SH-SY5Y (cell line): ENCODE measurements at regions not wholly inside any gene's neighbourhood (a gene's known extent, or its start where the extent isn't known, plus 50 kb on each side); places are given as distances from the start of the nearest gene placed in this dataset.

Experiments used
- GATA2 ChIP-seq: IDR thresholded peaks from 2 replicates; pipeline ENCODE4 v1.6.1; 2011; ENCODE audit warnings: mild to moderate bottlenecking, low read depth, low read length
- GATA3 ChIP-seq: IDR thresholded peaks from 2 replicates; pipeline ENCODE4 v1.6.1; 2011; ENCODE audit warnings: low read depth, mild to moderate bottlenecking, low read length, moderate library complexity

DNA sequence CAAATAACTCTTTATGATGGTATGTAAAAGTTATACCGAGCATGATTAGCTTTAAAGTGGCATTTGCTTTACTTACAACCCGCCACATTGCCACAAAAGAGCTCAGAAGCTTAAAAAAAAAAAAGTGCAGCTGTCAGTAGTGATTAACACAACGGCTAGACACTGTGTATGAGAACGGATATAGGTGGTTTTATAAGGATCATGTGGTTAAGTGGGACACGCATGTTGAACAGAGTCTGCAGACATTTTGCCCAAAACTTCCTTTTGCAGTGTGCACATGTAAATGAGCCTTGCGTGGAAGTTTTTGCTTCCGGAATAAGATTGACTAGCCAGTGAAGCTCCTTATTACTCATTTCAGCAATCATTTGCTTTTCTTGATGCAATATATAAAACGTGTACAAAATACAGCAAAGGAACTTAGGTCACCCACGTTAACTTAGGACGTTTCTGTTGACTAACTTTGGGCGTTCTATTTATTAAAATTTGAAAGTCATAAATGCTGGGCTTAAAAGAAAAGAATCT, 58.7 kb upstream of the RGS1 start:
- no peak for TF ChIP-seq GATA2
- TF ChIP-seq GATA3 = no peak
